ENCODE measurements at regions not wholly inside any gene's neighbourhood (a gene's known extent, or its start where the extent isn't known, plus 50 kb on each side); places are given as distances from the start of the nearest gene placed in this dataset.

DNA sequence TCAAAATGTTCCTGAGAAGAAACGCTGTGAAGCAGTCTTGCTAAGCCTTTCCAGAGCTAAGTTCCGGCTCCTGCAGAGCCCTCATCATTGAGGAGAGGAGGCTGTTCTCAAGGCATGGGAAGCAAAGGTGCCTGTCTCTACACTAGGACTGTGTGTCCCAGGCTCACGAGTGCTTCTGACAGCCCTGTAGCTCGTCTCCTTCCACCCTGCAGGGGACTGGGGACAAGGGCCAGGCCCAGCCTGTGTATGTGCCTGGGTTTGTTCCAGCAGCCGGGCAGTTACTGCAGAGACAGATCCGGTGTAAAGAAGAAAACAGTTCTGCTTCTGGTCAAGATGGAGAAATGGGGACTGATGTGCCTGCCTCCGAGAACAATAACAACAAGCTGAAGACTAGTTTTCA is 156.0 kb downstream of the ENGASE start:
- H3K36me3 ChIP-seq (ENCODE audit: insufficient read depth, low read length), result no peaks in the 10 kb centered on the region
- ATAC-seq (ENCODE audit: insufficient read depth, low read depth), result no peak
- TF ChIP-seq EZH2 (IDR thresholded peaks at IDR 0.05; ENCODE audit: borderline replicate concordance, low read depth, low read length, severe bottlenecking) (no peak), CTCF (IDR thresholded peaks at IDR 0.05; ENCODE audit: borderline replicate concordance, extremely low read depth, low read length, poor library complexity, severe bottlenecking) (no peak)

GRCh38 chr17:79226037-79226436 is 151.4 kb downstream of the ENGASE start:
- Histone ChIP-seq H3K9ac (ENCODE audit: low read depth, low read length) (no peak overlapping the region), H3K4me1 (ENCODE audit: insufficient read depth, low read length) (no peaks in the 10 kb centered on the region), H3K9me3 (ENCODE audit: insufficient read depth, low read length, severe bottlenecking) (no peaks in the 10 kb centered on the region), H3K4me3 (ENCODE audit: low read depth in 1 of 2, low read length in 2 of 2) (no peak overlapping the region), H3K27ac (ENCODE audit: low read length) (no peak overlapping the region), H3K36me3 (ENCODE audit: insufficient read depth, low read length) (no peaks in the 10 kb centered on the region), H4K20me1 (ENCODE audit: insufficient read depth, low read length) (peaks cover 3% of the 10 kb centered on the region; the same call in 1 of the 2 replicates), H3K4me2 (ENCODE audit: insufficient read depth, low read length) (no peak overlapping the region), H3K79me2 (ENCODE audit: insufficient read depth, low read length) (no peaks in the 10 kb centered on the region), H3K27me3 (ENCODE audit: insufficient read depth, low read length, poor library complexity) (no peaks in the 10 kb centered on the region), H2AFZ (ENCODE audit: low read depth, low read length) (no peak overlapping the region)
- DNase-seq (no peak), ATAC-seq (ENCODE audit: insufficient read depth, low read depth) (no peak)
- TF ChIP-seq EZH2 (IDR thresholded peaks at IDR 0.05; ENCODE audit: borderline replicate concordance, low read depth, low read length, severe bottlenecking) (no peak), CTCF (IDR thresholded peaks at IDR 0.05; ENCODE audit: borderline replicate concordance, extremely low read depth, low read length, poor library complexity, severe bottlenecking) (no peak)

More for the DNA sequence above, 156.0 kb downstream of the ENGASE start:
- H2AFZ ChIP-seq (ENCODE audit: low read depth, low read length), result no peak overlapping the region
- H3K9ac ChIP-seq (ENCODE audit: low read depth, low read length), result no peak overlapping the region
- H3K27ac ChIP-seq (ENCODE audit: low read length), result no peak overlapping the region
- no peak overlapping the region for H3K4me3 ChIP-seq (ENCODE audit: low read depth in 1 of 2, low read length in 2 of 2)
- no peaks in the 10 kb centered on the region for H3K9me3 ChIP-seq (ENCODE audit: insufficient read depth, low read length, severe bottlenecking)
- H3K79me2 ChIP-seq (ENCODE audit: insufficient read depth, low read length), result no peaks in the 10 kb centered on the region
- H3K4me2 ChIP-seq (ENCODE audit: insufficient read depth, low read length), result no peak overlapping the region
- H4K20me1 ChIP-seq (ENCODE audit: insufficient read depth, low read length), result no peaks in the 10 kb centered on the region; the same call in 1 of the 2 replicates
- no peaks in the 10 kb centered on the region for H3K4me1 ChIP-seq (ENCODE audit: insufficient read depth, low read length)
- no peaks in the 10 kb centered on the region for H3K27me3 ChIP-seq (ENCODE audit: insufficient read depth, low read length, poor library complexity)
- DNase-seq, result no peak

GRCh38 chr17:79224903-79225302 is 150.3 kb downstream of the ENGASE start:
- Histone ChIP-seq H3K4me1 (ENCODE audit: insufficient read depth, low read length) (no peaks in the 10 kb centered on the region), H3K9me3 (ENCODE audit: insufficient read depth, low read length, severe bottlenecking) (no peaks in the 10 kb centered on the region), H3K36me3 (ENCODE audit: insufficient read depth, low read length) (no peaks in the 10 kb centered on the region), H3K4me3 (ENCODE audit: low read depth in 1 of 2, low read length in 2 of 2) (no peak overlapping the region), H3K4me2 (ENCODE audit: insufficient read depth, low read length) (no peak overlapping the region), H3K79me2 (ENCODE audit: insufficient read depth, low read length) (no peaks in the 10 kb centered on the region), H3K9ac (ENCODE audit: low read depth, low read length) (no peak overlapping the region), H2AFZ (ENCODE audit: low read depth, low read length) (no peak overlapping the region), H4K20me1 (ENCODE audit: insufficient read depth, low read length) (peaks cover 3% of the 10 kb centered on the region; the same call in 1 of the 2 replicates), H3K27ac (ENCODE audit: low read length) (no peak overlapping the region), H3K27me3 (ENCODE audit: insufficient read depth, low read length, poor library complexity) (peaks cover 4% of the 10 kb centered on the region)
- ATAC-seq (ENCODE audit: insufficient read depth, low read depth), result no peak
- TF ChIP-seq EZH2 (IDR thresholded peaks at IDR 0.05; ENCODE audit: borderline replicate concordance, low read depth, low read length, severe bottlenecking) (no peak), CTCF (IDR thresholded peaks at IDR 0.05; ENCODE audit: borderline replicate concordance, extremely low read depth, low read length, poor library complexity, severe bottlenecking) (no peak)
- DNase-seq, result no peak

DNA sequence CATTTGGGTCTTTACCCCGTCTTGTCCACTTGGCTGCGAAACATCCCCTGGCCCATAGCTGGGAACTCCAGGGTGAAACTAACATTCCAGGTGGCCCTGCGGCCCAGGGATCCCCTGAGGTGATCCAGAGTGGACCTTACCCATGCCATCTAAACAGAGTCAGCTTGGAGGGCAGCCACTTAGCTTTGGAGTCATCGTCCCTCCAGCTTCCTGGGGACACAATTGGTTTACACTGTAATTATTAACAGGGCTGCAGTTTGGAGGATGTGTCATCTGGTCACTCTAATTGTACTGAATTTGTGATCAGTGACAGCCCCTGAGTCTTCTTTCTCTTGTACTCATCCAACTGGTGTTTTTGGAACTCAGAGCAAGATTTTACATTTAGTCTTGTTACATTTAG is 149.9 kb downstream of the ENGASE start:
- H3K4me3 ChIP-seq (ENCODE audit: low read depth in 1 of 2, low read length in 2 of 2), result no peak overlapping the region
- ATAC-seq (ENCODE audit: insufficient read depth, low read depth) (no peak), DNase-seq (no peak)
- no peak overlapping the region for H3K27ac ChIP-seq (ENCODE audit: low read length)
- H3K27me3 ChIP-seq (ENCODE audit: insufficient read depth, low read length, poor library complexity), result peaks cover 4% of the 10 kb centered on the region
- H4K20me1 ChIP-seq (ENCODE audit: insufficient read depth, low read length), result peaks cover 3% of the 10 kb centered on the region; the same call in 1 of the 2 replicates
- H3K9ac ChIP-seq (ENCODE audit: low read depth, low read length), result no peak overlapping the region
- no peak overlapping the region for H3K4me2 ChIP-seq (ENCODE audit: insufficient read depth, low read length)
- TF ChIP-seq EZH2 (IDR thresholded peaks at IDR 0.05; ENCODE audit: borderline replicate concordance, low read depth, low read length, severe bottlenecking) (no peak), CTCF (IDR thresholded peaks at IDR 0.05; ENCODE audit: borderline replicate concordance, extremely low read depth, low read length, poor library complexity, severe bottlenecking) (no peak)
- no peaks in the 10 kb centered on the region for H3K4me1 ChIP-seq (ENCODE audit: insufficient read depth, low read length)
- no peaks in the 10 kb centered on the region for H3K79me2 ChIP-seq (ENCODE audit: insufficient read depth, low read length)
- no peaks in the 10 kb centered on the region for H3K36me3 ChIP-seq (ENCODE audit: insufficient read depth, low read length)
- H3K9me3 ChIP-seq (ENCODE audit: insufficient read depth, low read length, severe bottlenecking), result no peaks in the 10 kb centered on the region
- H2AFZ ChIP-seq (ENCODE audit: low read depth, low read length), result no peak overlapping the region

All from DND-41 (cell line).